ENCODE measurements at regions not wholly inside any gene's neighbourhood (a gene's known extent, or its start where the extent isn't known, plus 50 kb on each side); places are given as distances from the start of the nearest gene placed in this dataset.
A peak's percentile ranks its signal among the peaks of the same experiment; 100 is the strongest.

- no peak for TF ChIP-seq TAF1 (IDR thresholded peaks at IDR 0.05; ENCODE audit: low read depth, low read length)
- TF ChIP-seq POLR2A (IDR thresholded peaks at IDR 0.05; ENCODE audit: low read depth, low read length) = no peak
- FAIRE-seq (no peak), DNase-seq (ENCODE audit: insufficient read length, low spot score) (no peak)
These were observed 410.7 kb upstream of the SULF2 start for GRCh38 chr20:48196001-48196400.

- no peak for FAIRE-seq
- DNase-seq (ENCODE audit: insufficient read length, low spot score) = no peak
- TF ChIP-seq POLR2AphosphoS5 (IDR thresholded peaks at IDR 0.05; ENCODE audit: low read depth, low read length) (no peak), POU2F2 (IDR thresholded peaks at IDR 0.05; ENCODE audit: low read depth, low read length) (no peak), SPI1 (IDR thresholded peaks at IDR 0.05; ENCODE audit: low read depth, low read length) (no peak), TAF1 (IDR thresholded peaks at IDR 0.05; ENCODE audit: low read depth, low read length) (no peak), PAX5 (IDR thresholded peaks at IDR 0.05; ENCODE audit: insufficient read depth, low read length, severe bottlenecking) (no peak), POLR2A (IDR thresholded peaks at IDR 0.05; ENCODE audit: low read depth, low read length) (no peak)
These were observed 410.0 kb upstream of the SULF2 start for GRCh38 chr20:48195121-48195870.

- DNase-seq (ENCODE audit: insufficient read length, low spot score) (no peak), FAIRE-seq (no peak)
- TF ChIP-seq POLR2A (IDR thresholded peaks at IDR 0.05; ENCODE audit: low read depth, low read length) (no peak), TAF1 (IDR thresholded peaks at IDR 0.05; ENCODE audit: low read depth, low read length) (no peak), SPI1 (IDR thresholded peaks at IDR 0.05; ENCODE audit: low read depth, low read length) (no peak), PAX5 (IDR thresholded peaks at IDR 0.05; ENCODE audit: insufficient read depth, low read length, severe bottlenecking) (no peak), POU2F2 (IDR thresholded peaks at IDR 0.05; ENCODE audit: low read depth, low read length) (no peak), POLR2AphosphoS5 (IDR thresholded peaks at IDR 0.05; ENCODE audit: low read depth, low read length) (no peak)
These were observed 409.3 kb upstream of the SULF2 start for GRCh38 chr20:48194583-48194982.

GRCh38 chr20:48193627-48194425, 408.5 kb upstream of the SULF2 start:
- FAIRE-seq (no peak), DNase-seq (ENCODE audit: insufficient read length, low spot score) (no peak)
- no peak for TF ChIP-seq POLR2AphosphoS5 (IDR thresholded peaks at IDR 0.05; ENCODE audit: low read depth, low read length)
- no peak for TF ChIP-seq TAF1 (IDR thresholded peaks at IDR 0.05; ENCODE audit: low read depth, low read length)
- no peak for TF ChIP-seq SPI1 (IDR thresholded peaks at IDR 0.05; ENCODE audit: low read depth, low read length)
- no peak for TF ChIP-seq POU2F2 (IDR thresholded peaks at IDR 0.05; ENCODE audit: low read depth, low read length)
- TF ChIP-seq POLR2A (IDR thresholded peaks at IDR 0.05; ENCODE audit: low read depth, low read length) = no peak

GRCh38 chr20:48192109-48192508, 406.8 kb upstream of the SULF2 start:
- TF ChIP-seq PAX5 (IDR thresholded peaks at IDR 0.05; ENCODE audit: insufficient read depth, low read length, severe bottlenecking) (no peak), POU2F2 (IDR thresholded peaks at IDR 0.05; ENCODE audit: low read depth, low read length) (no peak), SPI1 (IDR thresholded peaks at IDR 0.05; ENCODE audit: low read depth, low read length) (no peak), POLR2AphosphoS5 (IDR thresholded peaks at IDR 0.05; ENCODE audit: low read depth, low read length) (no peak), POLR2A (IDR thresholded peaks at IDR 0.05; ENCODE audit: low read depth, low read length) (no peak), TAF1 (IDR thresholded peaks at IDR 0.05; ENCODE audit: low read depth, low read length) (no peak)
- DNase-seq (ENCODE audit: insufficient read length, low spot score) (no peak), FAIRE-seq (no peak)

GRCh38 chr20:48191200-48191599, 405.9 kb upstream of the SULF2 start:
- TF ChIP-seq POU2F2 (IDR thresholded peaks at IDR 0.05; ENCODE audit: low read depth, low read length) = no peak
- TF ChIP-seq POLR2A (IDR thresholded peaks at IDR 0.05; ENCODE audit: low read depth, low read length) = no peak
- no peak for TF ChIP-seq SPI1 (IDR thresholded peaks at IDR 0.05; ENCODE audit: low read depth, low read length)
- no peak for TF ChIP-seq POLR2AphosphoS5 (IDR thresholded peaks at IDR 0.05; ENCODE audit: low read depth, low read length)
- FAIRE-seq (no peak), DNase-seq (ENCODE audit: insufficient read length, low spot score) (no peak)

- FAIRE-seq (no peak), DNase-seq (ENCODE audit: insufficient read length, low spot score) (no peak)
- TF ChIP-seq POLR2A (IDR thresholded peaks at IDR 0.05; ENCODE audit: low read depth, low read length) = no peak
- TF ChIP-seq POU2F2 (IDR thresholded peaks at IDR 0.05; ENCODE audit: low read depth, low read length) = no peak
- no peak for TF ChIP-seq POLR2AphosphoS5 (IDR thresholded peaks at IDR 0.05; ENCODE audit: low read depth, low read length)
- no peak for TF ChIP-seq PAX5 (IDR thresholded peaks at IDR 0.05; ENCODE audit: insufficient read depth, low read length, severe bottlenecking)
- no peak for TF ChIP-seq TAF1 (IDR thresholded peaks at IDR 0.05; ENCODE audit: low read depth, low read length)
- TF ChIP-seq SPI1 (IDR thresholded peaks at IDR 0.05; ENCODE audit: low read depth, low read length) = no peak
These were observed 405.5 kb upstream of the SULF2 start for GRCh38 chr20:48190757-48191156.

GRCh38 chr20:48189181-48189580, 403.9 kb upstream of the SULF2 start:
- TF ChIP-seq SPI1 (IDR thresholded peaks at IDR 0.05; ENCODE audit: low read depth, low read length) = peak; percentile 43
- no peak for TF ChIP-seq POU2F2 (IDR thresholded peaks at IDR 0.05; ENCODE audit: low read depth, low read length)
- TF ChIP-seq POLR2AphosphoS5 (IDR thresholded peaks at IDR 0.05; ENCODE audit: low read depth, low read length) = no peak
- TF ChIP-seq TAF1 (IDR thresholded peaks at IDR 0.05; ENCODE audit: low read depth, low read length) = no peak
- no peak for TF ChIP-seq PAX5 (IDR thresholded peaks at IDR 0.05; ENCODE audit: insufficient read depth, low read length, severe bottlenecking)
- TF ChIP-seq POLR2A (IDR thresholded peaks at IDR 0.05; ENCODE audit: low read depth, low read length) = no peak
- no peak for FAIRE-seq

GRCh38 chr20:48187851-48188250, 402.6 kb upstream of the SULF2 start:
- no peak for TF ChIP-seq POLR2AphosphoS5 (IDR thresholded peaks at IDR 0.05; ENCODE audit: low read depth, low read length)
- TF ChIP-seq POLR2A (IDR thresholded peaks at IDR 0.05; ENCODE audit: low read depth, low read length) = no peak
- DNase-seq (ENCODE audit: insufficient read length, low spot score) (no peak), FAIRE-seq (no peak)

More at GRCh38 chr20:48189181-48189580, 403.9 kb upstream of the SULF2 start:
- no peak for DNase-seq (ENCODE audit: insufficient read length, low spot score)

GRCh38 chr20:48186915-48187314, 401.6 kb upstream of the SULF2 start:
- no peak for TF ChIP-seq POLR2A (IDR thresholded peaks at IDR 0.05; ENCODE audit: low read depth, low read length)
- no peak for TF ChIP-seq POU2F2 (IDR thresholded peaks at IDR 0.05; ENCODE audit: low read depth, low read length)
- FAIRE-seq (no peak), DNase-seq (ENCODE audit: insufficient read length, low spot score) (no peak)
